Fibroblast of skin of right quadriceps (primary cell): ENCODE measurements at regions not wholly inside any gene's neighbourhood (a gene's known extent, or its start where the extent isn't known, plus 50 kb on each side); places are given as distances from the start of the nearest gene placed in this dataset.
"Not testable (repeated sequence)": the region's sequence is repeated elsewhere in the genome, so short reads cannot be mapped to it uniquely, and the experiment has no call there.

Experiments used
- DNase-seq: peaks from one replicate; pipeline ENCODE4 v3.0.0-alpha.2; 2013

GRCh38 chr2:183665425-183665824 is 541.2 kb downstream of the NUP35 start:
- DNase-seq, result no peak

DNA sequence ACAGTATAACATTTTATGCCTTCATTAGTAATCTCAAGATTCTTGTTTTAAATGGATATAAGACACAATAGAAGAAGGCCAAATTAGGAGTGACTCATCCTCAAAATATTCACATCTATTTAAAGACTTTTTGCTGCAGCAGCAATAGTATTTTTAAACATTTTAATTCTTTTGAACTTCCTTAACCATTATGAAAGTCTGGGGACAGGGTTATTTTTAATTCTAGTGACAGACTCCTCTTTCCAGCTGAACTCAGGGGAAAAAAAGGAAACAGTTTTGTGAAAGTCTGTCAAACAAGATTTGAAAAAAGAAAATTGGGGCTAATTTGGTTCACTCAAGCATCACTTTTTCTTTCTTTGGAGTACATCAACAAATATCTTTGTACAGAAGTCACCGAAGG is 541.8 kb downstream of the NUP35 start:
- DNase-seq, result peak; percentile 32

DNA sequence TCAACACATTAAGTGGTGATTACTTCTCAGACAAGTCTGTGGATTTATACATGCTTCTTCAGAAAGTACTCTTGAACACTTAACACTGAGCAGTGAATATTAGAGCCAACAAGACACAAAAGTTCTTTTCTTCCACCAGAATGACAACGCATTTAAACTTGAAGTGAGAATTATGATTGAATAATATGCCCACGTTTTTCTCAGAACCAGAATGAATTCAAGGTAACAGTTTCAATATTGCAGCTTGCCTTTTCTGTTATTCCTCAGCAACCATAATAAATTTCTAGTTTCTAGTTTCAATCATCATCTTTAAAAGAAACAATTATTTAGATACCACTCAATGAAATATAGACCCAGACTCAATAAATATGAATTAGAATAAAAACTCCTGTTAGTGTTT is 547.0 kb downstream of the NUP35 start:
- DNase-seq, result no peak

DNA sequence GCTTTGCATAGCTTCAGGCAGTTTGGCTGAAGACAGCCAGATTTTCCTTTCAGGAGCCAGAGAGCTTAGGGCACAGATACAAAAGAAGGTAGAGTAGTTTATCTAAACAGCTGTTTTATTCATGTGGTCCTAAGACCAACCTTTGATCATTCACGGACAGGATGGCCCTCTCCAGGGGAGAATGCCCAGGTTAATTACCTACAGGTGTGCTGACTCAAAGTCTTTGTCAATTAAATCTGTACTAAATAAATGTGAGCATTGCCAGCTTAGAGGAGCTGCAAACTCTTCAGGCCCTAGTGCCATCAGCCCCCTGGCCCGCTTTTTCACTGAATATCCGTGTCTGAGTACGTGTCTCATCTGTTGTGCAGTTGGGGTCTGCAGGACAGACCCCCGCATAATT is 554.7 kb downstream of the NUP35 start:
- DNase-seq, result no peak

DNA sequence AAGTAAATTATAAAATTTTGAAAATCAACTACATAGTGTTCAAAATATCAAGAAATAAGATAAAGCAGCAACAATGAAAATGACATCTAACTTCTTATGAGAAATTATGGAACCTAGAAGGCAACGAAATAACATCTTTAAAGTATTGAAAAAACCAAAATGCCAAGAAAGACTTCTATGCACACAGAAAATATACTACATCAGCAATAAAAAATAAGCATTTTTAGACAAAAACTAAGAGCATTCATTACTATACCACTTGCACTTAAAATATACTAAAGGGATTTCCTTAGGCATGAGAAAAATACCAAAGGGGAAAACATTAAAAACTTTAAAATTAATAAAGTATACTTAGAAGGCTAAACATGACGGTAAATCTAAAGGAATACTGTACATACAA is 556.3 kb downstream of the NUP35 start:
- no peak for DNase-seq

GRCh38 chr2:183684686-183685085 is 560.4 kb downstream of the NUP35 start:
- DNase-seq, result no peak

DNA sequence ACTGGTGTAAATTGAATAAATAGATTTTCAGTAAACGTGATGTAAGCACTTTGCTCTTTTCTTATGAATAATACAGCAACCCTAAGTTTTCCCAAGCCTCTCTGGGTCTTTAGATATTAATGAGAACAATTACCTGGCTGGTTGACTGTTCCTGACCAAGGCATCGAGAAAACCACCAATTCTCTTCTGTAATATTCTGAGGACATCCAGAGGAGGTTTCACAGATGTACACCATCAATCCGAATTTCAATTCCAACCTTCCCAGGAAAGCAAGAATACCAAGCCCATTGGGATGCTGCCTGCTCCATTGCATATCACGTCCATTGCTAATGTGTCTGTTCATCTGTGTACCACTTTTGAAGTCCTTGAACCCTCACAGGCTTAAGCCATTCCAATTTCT is 571.8 kb downstream of the NUP35 start:
- DNase-seq, result no peak

GRCh38 chr2:183709829-183710228 is 585.6 kb downstream of the NUP35 start:
- no peak for DNase-seq

- no peak for DNase-seq
These were observed 594.0 kb downstream of the NUP35 start for GRCh38 chr2:183718246-183718645.

DNA sequence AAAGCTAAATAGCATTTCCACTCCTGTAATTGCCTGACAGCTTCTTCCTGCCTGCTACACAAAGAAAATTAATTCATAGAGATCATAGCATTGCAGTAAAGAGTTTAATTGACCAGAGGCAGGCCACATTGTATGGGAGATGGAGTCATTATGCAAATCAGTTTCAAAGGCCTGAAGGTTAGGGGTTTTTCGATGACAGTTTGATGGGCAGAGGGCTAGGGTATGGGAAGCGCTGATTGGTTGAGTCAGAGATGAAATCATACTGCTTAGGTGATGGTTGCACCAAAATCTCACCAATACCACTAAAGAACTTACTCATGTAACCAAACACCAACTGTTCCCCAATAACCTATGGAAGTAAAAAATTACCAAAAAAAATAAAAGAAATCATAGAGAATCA is 599.0 kb downstream of the NUP35 start:
- no peak for DNase-seq

DNA sequence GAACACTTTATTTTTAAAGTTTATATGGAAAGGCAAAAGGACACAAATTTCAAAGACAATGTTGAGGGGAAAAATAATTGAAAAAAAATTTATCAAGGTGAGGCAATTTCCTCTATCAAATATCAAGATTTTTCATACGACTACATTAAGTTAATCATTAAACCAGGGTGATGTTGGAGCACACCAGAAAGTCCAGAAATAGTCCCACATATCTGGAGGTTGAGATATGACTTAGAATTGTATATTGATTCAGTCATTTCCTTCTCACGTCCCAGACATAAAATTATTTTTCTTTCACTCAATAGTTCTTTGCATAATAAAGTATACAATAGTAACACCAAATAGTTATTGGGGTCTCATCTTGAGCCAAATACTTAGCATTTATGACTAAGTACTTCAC is 605.1 kb downstream of the NUP35 start:
- DNase-seq, result no peak

- no peak for DNase-seq
These were observed 616.0 kb downstream of the NUP35 start for GRCh38 chr2:183740241-183740640.

GRCh38 chr2:183752571-183752970 is 628.3 kb downstream of the NUP35 start:
- no peak for DNase-seq

DNA sequence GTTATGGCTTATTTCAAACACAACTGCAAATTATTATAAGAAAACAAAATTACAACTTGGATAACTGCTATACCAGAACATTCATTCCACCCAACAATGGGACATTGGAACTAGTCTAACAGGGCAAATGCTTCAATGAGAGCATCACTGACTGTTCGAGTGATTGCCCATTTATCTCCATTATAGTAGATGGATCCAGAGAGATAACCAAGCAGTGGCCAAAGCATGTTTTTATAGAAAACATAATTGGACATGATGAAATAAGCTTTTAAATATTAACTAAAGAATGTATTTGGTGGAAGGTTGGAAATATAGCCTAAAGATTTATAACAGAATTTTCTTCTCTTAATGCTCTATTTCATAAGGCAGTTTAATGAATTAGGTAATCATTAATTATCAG is 634.8 kb downstream of the NUP35 start:
- no peak for DNase-seq

DNA sequence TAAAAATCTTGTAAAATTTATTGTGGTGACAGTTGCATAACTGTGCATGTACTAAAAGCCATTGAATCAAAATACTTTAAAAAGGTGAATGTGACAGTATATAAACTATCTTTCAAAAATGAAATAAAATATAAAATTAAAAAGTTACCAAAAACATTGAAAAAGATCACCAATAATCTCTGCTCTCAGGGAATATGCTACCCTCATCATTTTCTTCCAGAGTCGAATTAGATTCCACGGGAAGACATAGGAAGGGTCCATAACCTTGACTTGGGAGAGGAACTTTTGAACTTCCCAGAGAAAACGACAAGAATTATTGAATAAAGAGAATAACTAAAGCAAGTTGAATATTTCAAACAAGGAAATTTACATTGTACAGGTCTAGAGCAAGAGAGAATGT is 649.5 kb downstream of the NUP35 start:
- no peak for DNase-seq

DNA sequence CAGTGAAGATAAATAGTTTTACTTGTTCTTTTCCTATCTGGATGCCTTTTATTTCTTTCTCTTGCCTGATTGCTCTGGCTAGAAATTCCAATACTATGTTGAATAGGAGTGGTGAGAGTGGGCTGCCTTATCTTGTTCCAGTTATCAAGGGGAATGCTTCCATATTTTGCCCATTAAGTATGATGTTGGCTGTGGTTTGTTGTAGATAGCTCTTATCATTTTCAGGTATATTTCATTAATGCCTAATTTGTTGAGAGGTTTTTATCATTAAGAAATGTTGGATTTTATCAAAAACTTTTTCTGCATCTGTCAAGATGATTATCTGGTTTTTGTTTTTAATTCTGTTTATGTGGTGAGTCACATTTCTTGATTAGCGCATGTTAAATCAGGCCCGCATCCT is 655.8 kb downstream of the NUP35 start:
- DNase-seq, result no peak

- DNase-seq, result no peak
These were observed 658.2 kb downstream of the NUP35 start for GRCh38 chr2:183782436-183782835.

GRCh38 chr2:183788796-183789195 is 664.6 kb downstream of the NUP35 start:
- DNase-seq, result not testable (repeated sequence)

- DNase-seq, result not testable (repeated sequence)
These were observed 668.1 kb downstream of the NUP35 start for GRCh38 chr2:183792165-183792924.

- DNase-seq, result no peak
These were observed 674.3 kb downstream of the NUP35 start for GRCh38 chr2:183798535-183798934.

GRCh38 chr2:183799761-183800160 is 675.5 kb downstream of the NUP35 start:
- DNase-seq, result no peak

- DNase-seq, result no peak
These were observed 679.4 kb downstream of the NUP35 start for GRCh38 chr2:183803596-183803995.

GRCh38 chr2:183807870-183808269 is 683.6 kb downstream of the NUP35 start:
- no peak for DNase-seq

GRCh38 chr2:183809404-183809803 is 685.2 kb downstream of the NUP35 start:
- no peak for DNase-seq

- DNase-seq, result no peak
These were observed 687.0 kb downstream of the NUP35 start for GRCh38 chr2:183811281-183811680.
